Stomach (tissue), 8 donors: ENCODE measurements at regions not wholly inside any gene's neighbourhood (a gene's known extent, or its start where the extent isn't known, plus 50 kb on each side); places are given as distances from the start of the nearest gene placed in this dataset.

Source experiments
- DNase-seq, 2 donors: peaks; one replicate each; pipeline versions ENCODE4 v3.0.0 to v3.0.0-alpha.2; 2013 to 2019
- H3K27ac ChIP-seq, 5 donors: fragments of 200-600 bp in 4 of 5; sonication (generic) in 4 of 5; one replicate each; pipeline ENCODE4 v1.5.1; 2013 to 2019; ENCODE audit warnings: mild to moderate bottlenecking in 1 of 5, moderate library complexity in 1 of 5
- H3K27me3 ChIP-seq, 3 donors: fragments of 200-600 bp; sonication (generic); one replicate each; pipeline ENCODE4 v1.5.1; 2017 to 2019; ENCODE audit warnings: mixed run types in 1 of 3
- H3K36me3 ChIP-seq, 4 donors: fragments of 200-600 bp; sonication (generic); 1 replicate in 3 of 4; 2 replicates in 1 of 4; pipeline ENCODE4 v1.5.1; 2016 to 2019
- H3K4me1 ChIP-seq, 4 donors: fragments of 200-600 bp; sonication (generic); one replicate each; pipeline ENCODE4 v1.5.1; 2016 to 2019
- H3K4me3 ChIP-seq, 4 donors: fragments of 200-600 bp; sonication (generic) in 3 of 4; one replicate each; pipeline ENCODE4 v1.5.1; 2016 to 2019; ENCODE audit warnings: mild to moderate bottlenecking in 1 of 4
- H3K9me3 ChIP-seq, 4 donors: fragments of 200-600 bp; sonication (generic); one replicate each; pipeline ENCODE4 v1.5.1; 2016 to 2019
- EP300 ChIP-seq: sonication (generic); formaldehyde crosslinking; IDR thresholded peaks from one replicate; pipeline ENCODE4 v1.6.1; 2017; ENCODE audit warnings: antibody characterized with exemption
- POLR2A ChIP-seq, 4 donors: fragments of 450-650 bp; IDR thresholded peaks; one replicate each; pipeline ENCODE4 v1.6.1; 2016; ENCODE audit warnings: antibody characterized with exemption in 4 of 4, control low read depth in 2 of 4, mild to moderate bottlenecking in 1 of 4, moderate library complexity in 1 of 4
- POLR2AphosphoS5 ChIP-seq, 3 donors: sonication (generic); formaldehyde crosslinking; IDR thresholded peaks; one replicate each; pipeline ENCODE4 v1.6.1; 2016; ENCODE audit warnings: antibody characterized with exemption in 3 of 3
- WGBS, 5 donors: extraction: QIAGEN DNeasy Blood & Tissue Kit in 3 of 5; methylation state at CpG; one replicate each; pipeline versions ENCODE4 v1.1.5 to v1.1.7; 2013 to 2018; 5-methylcytosine and 5-hydroxymethylcytosine counted together
- intact Hi-C: fragments of 100-400 bp; cut with DNase I; formaldehyde crosslinking; loops from one replicate; pipeline ENCODE4 v1.15.1; 2023; ENCODE audit warnings: low total_unique reads
- TF ChIP-seq, protein P1 (sequence below), 7 experiments: fragments of 450-650 bp in 4 of 7; fragments of 200-600 bp in 3 of 7; sonication (generic) in 3 of 7; IDR thresholded peaks; one replicate each; pipeline ENCODE4 v1.5.1; 2016 to 2019; ENCODE audit warnings: antibody characterized with exemption in 7 of 7, control low read depth in 2 of 7, mild to moderate bottlenecking in 1 of 7
- donor health status: healthy with polysubstance abuse.
- donor health status: Bipolar disorder and iron deficiency.
- donor health status: healthy.

DNA sequence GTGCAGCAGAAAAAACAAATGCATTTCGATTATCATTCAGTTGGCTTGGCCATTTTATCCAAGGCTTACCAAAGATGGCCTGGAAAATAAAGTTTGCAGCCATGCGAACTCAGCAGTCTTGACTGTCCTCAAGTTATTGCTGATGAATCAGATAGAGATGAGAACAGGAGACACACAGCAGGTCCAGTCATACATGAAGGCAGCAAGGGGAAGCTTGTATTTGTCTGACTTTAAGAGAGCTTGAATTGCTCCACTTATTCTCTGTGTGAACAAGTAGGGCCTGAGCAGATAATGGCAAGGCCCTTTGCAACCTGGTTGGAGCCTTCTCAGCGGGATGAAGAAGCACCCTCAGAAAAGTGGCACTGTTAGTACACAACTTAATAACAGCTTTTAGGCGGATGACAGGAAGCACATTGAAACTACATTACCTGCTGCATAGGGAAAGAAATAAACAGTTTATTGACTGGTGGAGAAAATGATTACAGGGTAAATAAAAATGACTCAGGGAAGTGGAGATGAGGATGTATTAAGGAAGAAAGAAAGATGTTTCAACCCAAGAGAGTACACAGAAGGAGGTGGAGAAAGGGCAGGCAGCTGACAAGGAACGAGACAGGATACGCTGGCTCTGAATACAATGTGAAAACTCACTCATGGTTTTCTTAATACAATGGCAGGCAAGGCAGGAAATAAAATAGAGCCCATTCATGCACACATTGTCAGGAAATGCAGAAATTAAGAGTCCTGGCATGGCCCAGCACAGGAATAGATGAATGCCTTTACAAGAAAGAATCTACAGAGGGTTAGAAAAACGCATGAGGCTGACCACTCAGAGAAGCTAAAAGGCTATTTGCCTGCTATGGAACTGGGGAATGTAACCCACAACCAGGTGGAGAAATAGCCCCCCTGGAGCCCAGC is 128.4 kb downstream of the GALC start:
- Histone ChIP-seq H3K4me1 (no peaks in the 10 kb centered on the region), H3K27ac (no peak overlapping the region), H3K36me3 (no peaks in the 10 kb centered on the region), H3K27me3 (no peaks in the 10 kb centered on the region), H3K9me3 (peaks cover 0 to 3% (median 0%) of the 10 kb centered on the region in 4 donors), H3K4me3 (no peak overlapping the region)
- no peak for DNase-seq
- TF ChIP-seq POLR2A (IDR thresholded peaks at IDR 0.05) (no peak), EP300 (no peak), POLR2AphosphoS5 (IDR thresholded peaks at IDR 0.05) (no peak)
- TF ChIP-seq, protein P1, sequence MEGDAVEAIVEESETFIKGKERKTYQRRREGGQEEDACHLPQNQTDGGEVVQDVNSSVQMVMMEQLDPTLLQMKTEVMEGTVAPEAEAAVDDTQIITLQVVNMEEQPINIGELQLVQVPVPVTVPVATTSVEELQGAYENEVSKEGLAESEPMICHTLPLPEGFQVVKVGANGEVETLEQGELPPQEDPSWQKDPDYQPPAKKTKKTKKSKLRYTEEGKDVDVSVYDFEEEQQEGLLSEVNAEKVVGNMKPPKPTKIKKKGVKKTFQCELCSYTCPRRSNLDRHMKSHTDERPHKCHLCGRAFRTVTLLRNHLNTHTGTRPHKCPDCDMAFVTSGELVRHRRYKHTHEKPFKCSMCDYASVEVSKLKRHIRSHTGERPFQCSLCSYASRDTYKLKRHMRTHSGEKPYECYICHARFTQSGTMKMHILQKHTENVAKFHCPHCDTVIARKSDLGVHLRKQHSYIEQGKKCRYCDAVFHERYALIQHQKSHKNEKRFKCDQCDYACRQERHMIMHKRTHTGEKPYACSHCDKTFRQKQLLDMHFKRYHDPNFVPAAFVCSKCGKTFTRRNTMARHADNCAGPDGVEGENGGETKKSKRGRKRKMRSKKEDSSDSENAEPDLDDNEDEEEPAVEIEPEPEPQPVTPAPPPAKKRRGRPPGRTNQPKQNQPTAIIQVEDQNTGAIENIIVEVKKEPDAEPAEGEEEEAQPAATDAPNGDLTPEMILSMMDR (IDR thresholded peaks at IDR 0.05) = no peak
- intact Hi-C loops = no loop called here
- 72 to 77% (median 75%) methylated on average over 7 of the region's 7 CpGs for WGBS, 5 donors

DNA sequence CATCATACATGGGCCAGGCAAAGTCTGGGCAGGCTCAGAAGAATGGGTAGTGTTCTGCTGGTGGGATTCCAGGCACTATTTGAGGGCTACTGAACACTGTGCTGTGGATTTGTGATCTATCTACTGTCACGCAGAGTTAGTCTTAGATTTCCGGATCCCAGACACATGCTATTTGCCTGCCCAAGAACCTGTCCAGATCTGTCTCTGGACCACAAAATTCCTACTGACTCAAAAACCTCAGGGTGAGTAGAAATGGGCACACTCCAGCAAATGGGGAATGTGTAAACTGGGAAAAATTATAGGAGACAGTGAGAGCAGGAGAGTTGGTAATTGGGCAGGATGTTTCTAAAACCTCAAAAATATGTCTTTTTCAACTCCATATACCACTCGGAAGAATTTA is 129.9 kb downstream of the GALC start:
- intact Hi-C loops = no loop called here
- WGBS, 5 donors = 88 to 98% (median 94%) methylated on average over 3 of the region's 3 CpGs
- Histone ChIP-seq H3K4me3 (no peak overlapping the region), H3K4me1 (no peaks in the 10 kb centered on the region), H3K9me3 (peaks cover 0 to 3% (median 0%) of the 10 kb centered on the region in 4 donors), H3K27me3 (no peaks in the 10 kb centered on the region), H3K27ac (no peak overlapping the region), H3K36me3 (no peaks in the 10 kb centered on the region)
- no peak for TF ChIP-seq EP300
- TF ChIP-seq, protein P1 (IDR thresholded peaks at IDR 0.05) = no peak
- TF ChIP-seq POLR2A (IDR thresholded peaks at IDR 0.05) = no peak
- TF ChIP-seq POLR2AphosphoS5 (IDR thresholded peaks at IDR 0.05) = no peak
- DNase-seq = no peak

DNA sequence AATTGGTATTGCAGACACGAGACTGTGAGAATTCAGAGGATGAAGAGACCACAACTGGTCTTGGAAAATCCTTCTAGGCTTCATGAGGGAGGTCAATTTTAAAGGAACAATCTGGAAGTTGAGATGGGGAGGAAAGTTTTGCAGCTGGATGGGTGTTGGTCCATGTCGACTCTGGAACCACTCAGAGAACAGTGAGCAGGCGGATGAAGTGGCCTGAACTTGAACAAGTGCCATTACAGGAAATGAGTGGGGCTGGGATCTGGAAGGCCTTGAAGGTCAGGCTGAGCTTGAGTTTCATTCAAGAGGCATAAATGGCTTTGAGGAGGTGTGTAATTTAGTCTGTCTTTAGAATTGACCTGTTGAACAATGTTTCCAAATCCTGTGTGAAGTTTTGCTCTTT is 140.9 kb downstream of the GALC start:
- 56 to 81% (median 70%) methylated on average over 3 of the region's 3 CpGs for WGBS, 5 donors
- no peak for TF ChIP-seq POLR2AphosphoS5 (IDR thresholded peaks at IDR 0.05)
- TF ChIP-seq, protein P1 (IDR thresholded peaks at IDR 0.05) = no peak
- no peak for TF ChIP-seq POLR2A (IDR thresholded peaks at IDR 0.05)
- no peak for TF ChIP-seq EP300
- Histone ChIP-seq H3K4me3 (no peak overlapping the region), H3K27ac (no peak overlapping the region), H3K27me3 (no peaks in the 10 kb centered on the region), H3K4me1 (no peaks in the 10 kb centered on the region), H3K36me3 (no peaks in the 10 kb centered on the region), H3K9me3 (no peaks in the 10 kb centered on the region)
- intact Hi-C loops = no loop called here
- no peak for DNase-seq

DNA sequence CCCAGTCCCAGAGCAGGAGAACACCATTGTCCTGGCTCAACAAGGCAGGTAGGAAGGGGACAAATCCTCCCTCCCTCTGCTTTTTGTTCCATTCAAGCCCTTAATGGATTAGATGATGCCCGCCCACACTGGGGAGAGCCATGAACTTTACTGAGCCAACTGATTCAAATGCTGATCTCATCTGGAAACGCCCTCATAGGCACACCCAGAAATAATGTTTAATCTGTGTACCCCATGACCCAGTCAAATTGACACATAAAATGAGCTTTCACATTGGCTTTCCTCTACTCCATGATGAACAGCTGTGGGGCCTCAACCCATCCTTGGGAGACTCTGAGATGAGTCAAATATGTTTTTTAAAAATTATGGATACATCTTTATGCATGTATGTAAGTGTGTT is 141.8 kb downstream of the GALC start:
- intact Hi-C loops = no loop called here
- no peaks in the 10 kb centered on the region for H3K9me3 ChIP-seq

More for the DNA sequence above, 141.8 kb downstream of the GALC start:
- no peak for DNase-seq
- Histone ChIP-seq H3K4me3 (no peak overlapping the region), H3K36me3 (no peaks in the 10 kb centered on the region), H3K27ac (no peak overlapping the region), H3K27me3 (no peaks in the 10 kb centered on the region), H3K4me1 (no peaks in the 10 kb centered on the region)
- WGBS, 5 donors = 56 to 73% (median 61%) methylated on average over 2 of the region's 2 CpGs
- TF ChIP-seq POLR2AphosphoS5 (IDR thresholded peaks at IDR 0.05) (no peak), EP300 (no peak), POLR2A (IDR thresholded peaks at IDR 0.05) (no peak)
- TF ChIP-seq, protein P1 (IDR thresholded peaks at IDR 0.05) = no peak
